HCEC 1CT (cell line): ENCODE measurements at regions not wholly inside any gene's neighbourhood (a gene's known extent, or its start where the extent isn't known, plus 50 kb on each side); places are given as distances from the start of the nearest gene placed in this dataset.
A peak's percentile ranks its signal among the peaks of the same experiment; 100 is the strongest.
"Not testable (repeated sequence)": the region's sequence is repeated elsewhere in the genome, so short reads cannot be mapped to it uniquely, and the experiment has no call there.

ENCODE experiments used
- DNase-seq: peaks from one replicate; pipeline ENCODE4 v3.0.0-alpha.2; 2017

DNA sequence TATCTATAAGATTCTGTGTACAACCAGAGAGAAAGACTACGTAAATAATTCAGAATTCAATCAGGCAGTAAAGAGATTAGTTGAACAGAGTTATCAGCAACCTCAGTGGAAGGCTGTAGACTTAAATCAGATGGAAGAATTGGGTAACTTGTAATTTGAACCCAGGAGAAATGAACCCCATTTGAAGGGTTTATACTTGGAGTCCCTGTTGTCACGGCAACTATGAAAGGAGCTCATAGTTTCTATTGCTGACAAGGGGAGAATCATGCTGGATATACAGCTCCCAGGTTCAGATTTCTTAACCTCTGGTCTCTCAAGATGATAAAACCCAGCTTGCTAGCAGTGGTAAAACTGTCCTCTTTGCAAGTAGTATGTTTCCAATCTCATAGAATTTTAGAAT is 54.4 kb upstream of the BMP4 start:
- peak; percentile 25 for DNase-seq

DNA sequence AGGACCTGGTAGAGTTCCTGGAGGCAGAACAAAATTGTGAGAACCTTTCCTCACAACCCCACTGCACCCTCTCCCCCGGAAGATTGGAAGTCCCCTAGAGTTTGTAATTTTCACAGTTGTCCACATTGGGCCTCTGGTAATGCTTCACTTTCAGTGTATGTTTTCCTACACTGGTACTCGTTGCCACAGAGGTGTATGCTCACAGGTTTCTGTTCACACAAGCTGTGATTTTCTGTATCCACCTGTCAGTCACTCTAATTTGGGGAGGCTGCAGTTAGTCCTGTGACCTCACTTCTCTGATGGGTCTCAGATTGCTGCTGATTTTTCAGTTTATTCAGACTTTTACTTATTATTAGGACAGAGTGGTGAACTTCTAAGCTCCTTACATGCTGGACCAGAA is 66.4 kb upstream of the BMP4 start:
- DNase-seq: no peak

- peak; percentile 38 for DNase-seq
These were observed 69.0 kb upstream of the BMP4 start for GRCh38 chr14:54025661-54026060.

DNA sequence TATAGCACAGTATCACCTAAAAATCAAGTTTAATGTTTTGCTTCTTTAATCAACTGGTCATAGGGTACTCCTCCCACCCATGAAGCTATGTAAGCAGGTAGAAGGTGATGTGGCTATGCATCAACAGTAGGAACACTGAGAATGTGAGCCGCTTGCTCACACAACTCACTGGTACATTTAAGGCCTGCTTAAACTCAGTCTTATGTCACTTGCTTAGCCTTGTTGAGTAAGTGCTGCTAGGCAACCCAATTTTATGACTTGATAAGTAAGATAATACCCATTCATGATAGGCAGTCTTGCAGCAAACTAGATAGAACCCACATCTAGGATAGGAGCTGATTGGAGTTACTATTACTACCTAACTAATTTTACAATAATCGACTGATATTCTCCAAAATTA is 70.0 kb upstream of the BMP4 start:
- no peak for DNase-seq

GRCh38 chr14:54030996-54031395 is 74.4 kb upstream of the BMP4 start:
- not testable (repeated sequence) for DNase-seq

GRCh38 chr14:54033285-54033684 is 76.7 kb upstream of the BMP4 start:
- DNase-seq: not testable (repeated sequence)

DNA sequence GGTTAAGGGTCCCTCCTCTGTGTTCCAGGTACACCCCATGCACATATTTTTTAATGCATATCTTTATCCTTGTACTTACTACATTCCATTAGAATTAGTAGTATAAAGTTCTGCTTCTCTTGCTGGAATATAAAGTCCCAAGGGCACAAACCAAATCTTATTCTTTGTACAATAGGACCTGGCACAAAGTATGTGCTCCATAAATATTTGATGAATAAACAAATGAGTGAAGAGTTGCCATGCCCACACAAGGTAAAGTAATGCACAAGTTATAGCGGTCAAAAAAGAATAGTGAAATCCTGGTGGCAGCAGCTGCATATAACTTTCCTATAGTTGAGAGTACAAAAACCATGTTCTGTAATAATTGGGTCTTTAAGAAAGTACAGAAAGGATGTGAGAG is 82.1 kb upstream of the BMP4 start:
- DNase-seq: no peak

GRCh38 chr14:54039311-54039710 is 82.7 kb upstream of the BMP4 start:
- DNase-seq: no peak

DNA sequence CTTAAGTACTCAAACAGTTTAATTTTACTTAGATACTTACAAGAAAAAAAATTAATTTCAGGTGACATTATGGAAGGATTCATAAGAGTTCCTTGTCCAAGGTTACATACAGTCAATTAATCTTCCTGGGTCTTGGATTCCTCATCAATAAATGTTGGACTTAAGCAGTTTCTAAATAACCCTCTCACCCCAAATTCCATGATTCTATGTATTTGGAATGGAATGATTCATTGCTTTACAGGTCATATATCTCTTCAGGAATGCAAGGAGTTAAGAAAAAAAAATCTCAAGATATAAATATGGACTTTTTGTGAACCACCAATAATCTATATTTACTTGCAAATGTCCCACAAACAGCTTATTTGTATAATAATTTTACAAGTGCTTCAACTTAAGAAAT is 84.2 kb upstream of the BMP4 start:
- peak; percentile 58 for DNase-seq

GRCh38 chr14:54046250-54046649 is 89.6 kb upstream of the BMP4 start:
- DNase-seq: no peak

GRCh38 chr14:54047645-54048308 is 91.2 kb upstream of the BMP4 start:
- no peak for DNase-seq

GRCh38 chr14:54048311-54048710 is 91.7 kb upstream of the BMP4 start:
- DNase-seq: no peak

GRCh38 chr14:54048736-54049135 is 92.1 kb upstream of the BMP4 start:
- no peak for DNase-seq

DNA sequence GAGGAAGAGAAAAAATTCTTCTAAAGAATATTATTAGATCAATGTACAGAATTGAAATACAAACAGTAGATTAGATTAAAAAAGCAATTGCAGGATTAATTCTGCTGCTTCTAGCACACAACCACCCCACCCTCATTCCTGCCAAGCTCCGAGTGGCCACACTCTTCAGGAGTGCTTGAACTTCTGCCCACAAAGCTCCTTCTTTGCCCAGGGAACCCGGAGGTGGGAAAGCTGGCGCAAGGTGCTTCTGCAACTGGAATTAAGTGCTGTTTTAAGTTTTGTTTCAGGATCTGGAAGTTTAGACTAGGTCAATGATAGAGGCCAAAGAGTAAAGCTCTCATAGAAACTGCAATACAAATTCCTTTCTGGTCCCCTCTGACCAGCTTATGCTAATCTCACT is 94.1 kb upstream of the BMP4 start:
- no peak for DNase-seq

DNA sequence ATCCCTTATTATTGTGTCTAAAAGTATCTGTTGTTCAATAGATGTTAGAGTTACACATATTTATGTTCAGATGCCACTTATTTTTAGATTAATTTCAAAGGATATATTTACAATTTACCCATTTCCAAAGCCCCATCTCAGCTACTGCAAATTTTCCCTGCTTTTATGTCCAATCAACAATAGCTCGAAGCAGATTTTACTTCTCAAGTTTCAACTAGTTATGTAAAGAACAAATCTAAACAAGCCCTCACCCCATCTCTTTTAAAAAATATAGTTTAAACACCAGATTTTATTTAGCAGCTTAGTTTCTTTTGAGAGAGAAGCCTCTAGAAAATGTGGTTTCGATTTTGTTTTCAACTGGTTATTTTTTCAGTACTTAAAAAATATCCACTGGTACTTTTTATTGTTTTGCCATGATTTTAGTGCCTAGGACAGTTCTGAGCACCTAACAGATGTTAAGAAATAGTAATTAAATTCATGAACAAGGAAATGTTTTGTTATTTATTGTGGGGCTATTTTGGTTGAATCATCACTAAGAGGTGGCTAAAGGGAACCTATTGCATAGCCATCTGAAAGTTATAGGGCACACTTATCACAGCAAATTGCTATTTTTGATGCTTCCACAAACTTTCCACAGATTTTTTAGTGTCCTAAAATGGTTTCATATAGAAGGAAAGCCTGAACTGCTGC is 96.2 kb upstream of the BMP4 start:
- no peak for DNase-seq

DNA sequence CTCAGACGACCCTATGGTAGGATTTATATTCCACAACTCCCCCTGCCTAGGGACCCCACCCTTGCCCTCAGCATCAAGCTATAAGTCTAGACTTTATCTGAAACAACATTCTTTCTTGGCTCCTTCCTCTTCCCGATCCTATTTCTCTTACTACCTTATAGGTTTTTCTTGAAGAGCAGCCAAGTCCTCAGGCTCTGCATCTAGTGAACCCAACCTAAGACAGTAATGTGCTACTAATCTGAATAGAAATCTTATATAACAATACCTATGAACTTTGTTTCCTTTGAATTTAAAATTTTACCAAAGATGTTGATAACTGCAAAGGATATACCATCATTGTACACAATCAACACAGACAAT is 96.7 kb upstream of the BMP4 start:
- DNase-seq: no peak

GRCh38 chr14:54058505-54058904 is 101.9 kb upstream of the BMP4 start:
- no peak for DNase-seq

DNA sequence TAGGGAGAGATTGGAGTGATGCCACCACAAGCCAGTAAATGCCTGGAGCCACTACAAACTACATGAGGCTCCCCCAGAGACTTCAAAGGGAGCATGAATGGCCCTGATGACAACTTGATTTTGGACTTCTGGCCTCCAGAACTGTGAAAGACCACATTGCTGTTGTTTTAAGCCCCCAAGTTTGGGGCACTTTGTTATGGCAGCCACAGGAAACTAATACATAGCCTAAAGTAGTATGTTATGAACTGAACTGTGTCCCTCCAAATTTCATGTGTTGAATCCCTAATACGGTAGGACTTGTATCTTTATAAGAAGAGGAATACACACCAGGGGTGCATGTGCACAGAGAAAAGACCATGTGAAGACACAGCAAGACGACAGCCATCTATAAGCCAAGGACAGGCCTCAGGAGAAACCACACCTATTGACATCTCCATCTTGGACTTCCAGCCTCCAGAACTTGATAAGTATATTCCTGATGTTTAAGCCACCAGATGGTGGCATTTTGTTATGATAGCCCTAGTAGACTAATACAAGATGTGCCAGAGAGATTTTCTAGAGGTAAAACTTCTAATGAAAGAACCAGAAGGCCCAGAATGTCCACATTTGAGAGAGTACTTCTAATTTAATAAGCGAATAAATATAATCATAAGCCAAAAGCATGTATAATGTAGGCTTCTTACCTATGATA is 127.1 kb upstream of the BMP4 start:
- DNase-seq: no peak

- no peak for DNase-seq
These were observed 128.7 kb upstream of the BMP4 start for GRCh38 chr14:54085232-54085761.

GRCh38 chr14:54085841-54086240 is 129.2 kb upstream of the BMP4 start:
- DNase-seq: no peak

DNA sequence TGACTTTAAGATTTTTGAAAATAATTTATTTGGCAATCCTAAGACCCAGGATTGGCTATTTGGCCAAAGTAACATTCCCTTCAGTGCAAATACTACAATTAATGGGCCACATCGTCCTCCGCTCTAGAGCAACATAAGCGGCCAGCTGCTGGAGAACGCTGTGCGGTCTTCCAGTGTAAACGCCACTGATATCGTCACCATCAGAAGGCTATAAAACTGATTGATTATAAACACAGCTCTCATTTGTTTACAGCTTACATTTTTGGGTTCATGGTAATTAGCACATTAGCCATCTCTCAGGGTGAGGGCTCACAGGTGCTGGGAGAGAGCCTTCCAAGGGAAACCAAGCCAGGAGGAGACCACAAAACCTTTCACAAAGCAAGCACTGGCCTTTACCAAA is 130.1 kb upstream of the BMP4 start:
- no peak for DNase-seq

DNA sequence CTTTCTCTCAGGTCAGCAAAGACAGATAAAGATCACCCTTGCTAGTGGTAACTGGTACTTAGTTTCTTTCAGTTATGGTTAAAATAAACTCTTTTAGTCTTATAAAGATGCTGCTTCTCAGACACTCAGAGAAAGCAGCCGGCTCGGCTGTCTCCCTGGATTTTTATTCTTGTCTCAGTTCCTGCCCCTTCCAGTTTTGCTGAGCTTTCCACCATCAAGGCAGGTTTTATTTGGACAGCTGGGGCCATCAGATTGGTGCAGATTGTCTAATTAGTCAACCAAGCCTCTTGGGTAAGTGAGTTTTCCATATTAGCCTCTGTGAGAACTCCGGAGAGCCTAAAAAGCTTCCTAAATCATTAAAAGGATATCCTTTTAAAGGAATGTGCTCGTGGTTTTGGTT is 130.8 kb upstream of the BMP4 start:
- no peak for DNase-seq

- DNase-seq: no peak
These were observed 131.6 kb upstream of the BMP4 start for GRCh38 chr14:54088271-54088670.

DNA sequence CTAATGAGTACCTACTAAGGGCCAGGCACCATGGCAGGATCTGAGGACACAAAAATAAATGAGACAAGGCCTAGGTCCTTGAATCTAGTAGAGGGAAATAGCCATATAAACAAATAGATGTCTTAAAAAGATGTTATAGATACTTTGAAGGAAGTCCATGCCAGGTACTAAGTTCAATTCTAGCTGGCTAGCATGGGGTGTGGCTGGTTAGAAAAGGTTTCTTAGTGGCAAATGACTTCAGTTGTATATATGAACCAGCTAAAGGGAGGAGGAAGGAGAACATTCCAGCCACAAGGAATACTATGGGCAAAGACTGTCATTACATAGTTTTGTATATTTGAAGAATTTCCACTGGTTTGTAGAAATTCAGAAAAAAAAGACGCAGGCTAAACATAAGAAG is 133.6 kb upstream of the BMP4 start:
- DNase-seq: no peak
